HepG2 (cell line): ENCODE measurements at regions not wholly inside any gene's neighbourhood (a gene's known extent, or its start where the extent isn't known, plus 50 kb on each side); places are given as distances from the start of the nearest gene placed in this dataset.

Experiments used
- ATAC-seq: fragments of 200-7000 bp; cut with Tn5 transposase; 3 replicates; pipeline ENCODE4 v1.9.1; 2020; ENCODE audit warnings: mild to moderate bottlenecking, moderate library complexity
- BruUV-seq: library from RNA; stranded (reverse); fragments of 400-500 nt; replicated peaks from 2 replicates; lab custom pipeline; 2021; lab: Mats Ljungman, UMichigan
- CTCF ChIA-PET: fragments of 300-600 bp; formaldehyde crosslinking; extraction: SDS; loops from one replicate; lab custom pipeline; 2021; ENCODE audit warnings: low total read pairs, inconsistent platforms, low intra/inter-chr PET ratio; lab: Yijun Ruan, JAX
- POLR2A ChIA-PET: fragments of 350-600 bp; sonication (Branson Sonifier 250); formaldehyde crosslinking; loops from one replicate; lab custom pipeline; 2020; ENCODE audit warnings: antibody characterized with exemption, inconsistent platforms; lab: Yijun Ruan, JAX
- DNase-seq: peaks from one replicate; pipeline ENCODE4 v3.0.0-alpha.2; 2015; ENCODE audit warnings: low spot score
- FAIRE-seq: peaks from 3 replicates; lab custom pipeline; 2011; peaks lifted over from hg19 to GRCh38; lab: Jason Lieb, UNC
- H2AFZ ChIP-seq: one replicate; pipeline ENCODE4 v1.6.1; 2011; ENCODE audit warnings: low read length, inconsistent platforms
- H3K27ac ChIP-seq: fragments of 300-600 bp; 3 replicates; pipeline ENCODE4 v1.8.0; 2011; ENCODE audit warnings: mixed run types, mild to moderate bottlenecking, mixed read lengths, low read length, inconsistent platforms; ENCODE audit not compliant: insufficient read depth; ENCODE audit errors: extremely low read length
- H3K27me3 ChIP-seq, 2 experiments: fragments of 200-600 bp in 1 of 2; 2 replicates in 1 of 2; 3 replicates in 1 of 2; pipeline versions ENCODE4 v1.6.0 to v1.8.0; 2011; ENCODE audit warnings: low read length in 2 of 2, mild to moderate bottlenecking in 2 of 2, moderate library complexity in 2 of 2, inconsistent platforms in 1 of 2; ENCODE audit not compliant: insufficient read depth in 2 of 2, control insufficient read depth in 1 of 2
- H3K36me3 ChIP-seq, 2 experiments: fragments of 200-600 bp in 1 of 2; replicated peaks in 1 of 2; 2 replicates in 1 of 2; 3 replicates in 1 of 2; pipeline versions ENCODE4 v1.5.1 to v1.8.0; 2011; ENCODE audit warnings: low read length in 2 of 2, inconsistent platforms in 1 of 2; ENCODE audit not compliant: insufficient read depth in 2 of 2, control insufficient read depth in 1 of 2
- H3K4me1 ChIP-seq: 2 replicates; pipeline ENCODE4 v1.5.1; 2012; ENCODE audit warnings: low read length, inconsistent platforms; ENCODE audit not compliant: insufficient read depth
- H3K4me2 ChIP-seq: 2 replicates; pipeline ENCODE4 v1.6.0; 2011; ENCODE audit warnings: low read depth, low read length, inconsistent platforms
- H3K4me3 ChIP-seq, 3 experiments: fragments of 200-600 bp in 1 of 3; sonication (generic), shearing (Covaris generic) in 1 of 3; replicated peaks in 1 of 3; 2 replicates each; pipeline ENCODE4 v1.5.1; 2011 to 2016; ENCODE audit warnings: low read length in 3 of 3, inconsistent platforms in 2 of 3, low read depth in 2 of 3, mild to moderate bottlenecking in 2 of 3, control low read depth in 1 of 3, mixed read lengths in 1 of 3; ENCODE audit not compliant: insufficient read depth in 1 of 3
- H3K79me2 ChIP-seq: one replicate; pipeline ENCODE4 v1.6.1; 2011; ENCODE audit warnings: low read length, inconsistent platforms; ENCODE audit not compliant: insufficient read depth
- H3K9ac ChIP-seq: 2 replicates; pipeline ENCODE4 v1.6.0; 2011; ENCODE audit warnings: mild to moderate bottlenecking, low read depth, low read length, inconsistent platforms; ENCODE audit not compliant: insufficient read depth
- H3K9me3 ChIP-seq: 2 replicates; pipeline ENCODE4 v1.5.1; 2012; ENCODE audit warnings: mild to moderate bottlenecking, low read length
- H4K20me1 ChIP-seq: 2 replicates; pipeline ENCODE4 v1.6.0; 2011; ENCODE audit warnings: inconsistent platforms, mild to moderate bottlenecking, low read length, moderate library complexity; ENCODE audit not compliant: insufficient read depth
- AGO1 ChIP-seq: fragments of 200-400 bp; formaldehyde crosslinking; IDR thresholded peaks from 2 replicates; pipeline ENCODE4 v1.6.1; 2017; ENCODE audit warnings: mild to moderate bottlenecking, low read depth, low read length, moderate library complexity; ENCODE audit not compliant: poor library complexity, severe bottlenecking
- CREM ChIP-seq, 2 experiments: sonication (generic) in 1 of 2; formaldehyde crosslinking in 1 of 2; IDR thresholded peaks; 2 replicates each; pipeline versions ENCODE4 v1.4.0 to v1.6.1; 2016 to 2020; ENCODE audit warnings: antibody characterized with exemption in 1 of 2, mild to moderate bottlenecking in 1 of 2, missing genetic modification reagents in 1 of 2
- MAFF ChIP-seq: IDR thresholded peaks from 2 replicates; pipeline ENCODE4 v1.6.1; 2011; ENCODE audit warnings: low read depth, low read length, improper control_type of control experiment
- RARA ChIP-seq: IDR thresholded peaks from 2 replicates; pipeline ENCODE4 v1.6.1; 2016; ENCODE audit warnings: missing genetic modification reagents, missing compliant biosample characterization
- SALL2 ChIP-seq: sonication (generic); formaldehyde crosslinking; IDR thresholded peaks from 2 replicates; pipeline ENCODE4 v1.8.1; 2023; ENCODE audit warnings: mild to moderate bottlenecking, missing genetic modification reagents, inconsistent platforms
- SIX4 ChIP-seq: sonication (generic); formaldehyde crosslinking; IDR thresholded peaks from 2 replicates; pipeline ENCODE4 v1.4.0; 2020; ENCODE audit warnings: missing genetic modification reagents
- TBX2 ChIP-seq: sonication (generic); formaldehyde crosslinking; IDR thresholded peaks from 2 replicates; pipeline ENCODE4 v1.5.0; 2020; ENCODE audit warnings: missing genetic modification reagents, mild to moderate bottlenecking, borderline replicate concordance
- ZMYM2 ChIP-seq: sonication (generic); formaldehyde crosslinking; IDR thresholded peaks from 2 replicates; pipeline ENCODE4 v1.8.0; 2022; ENCODE audit warnings: mild to moderate bottlenecking, missing genetic modification reagents
- ZNF282 ChIP-seq: fragments of 450-650 bp; IDR thresholded peaks from 2 replicates; pipeline ENCODE4 v1.6.1; 2018; ENCODE audit not compliant: partially characterized antibody
- ZNF569 ChIP-seq: sonication (generic); formaldehyde crosslinking; IDR thresholded peaks from 2 replicates; pipeline ENCODE4 v1.5.0; 2020; ENCODE audit warnings: mild to moderate bottlenecking, missing genetic modification reagents, moderate library complexity, borderline replicate concordance
- ZNF7 ChIP-seq: IDR thresholded peaks from 2 replicates; pipeline ENCODE4 v1.6.1; 2016; ENCODE audit warnings: missing biosample characterization, missing genetic modification reagents
- ZNF747 ChIP-seq: sonication (generic); formaldehyde crosslinking; IDR thresholded peaks from 2 replicates; pipeline ENCODE4 v1.8.1; 2023; ENCODE audit warnings: missing genetic modification reagents, mild to moderate bottlenecking, borderline replicate concordance
- ZNF878 ChIP-seq: sonication (generic); formaldehyde crosslinking; IDR thresholded peaks from 2 replicates; pipeline ENCODE4 v1.8.1; 2023; ENCODE audit warnings: mild to moderate bottlenecking, missing genetic modification reagents, moderate library complexity
- WGBS: methylation state at CpG from one replicate; pipeline ENCODE4 v1.1.6; 2017; ENCODE audit warnings: low lambda C conversion rate; 5-methylcytosine and 5-hydroxymethylcytosine counted together
- in situ Hi-C: cut with HindIII; loops from 2 replicates; pipeline ENCODE4 v1.10.0; 2017; ENCODE audit warnings: low pct_unique_long_range_greater_than_20kb; ENCODE audit not compliant: extremely low pct_ligation_motif_present
- intact Hi-C: fragments of 100-400 bp; cut with micrococcal nuclease; formaldehyde crosslinking; loops from one replicate; pipeline ENCODE4 v1.10.0; 2022; ENCODE audit not compliant: unreplicated experiment
- TF ChIP-seq, protein P1 (sequence below): sonication (generic); formaldehyde crosslinking; IDR thresholded peaks from 2 replicates; pipeline ENCODE4 v1.4.0; 2020; ENCODE audit warnings: mild to moderate bottlenecking, missing genetic modification reagents
- TF ChIP-seq, protein P2 (sequence below): sonication (generic); formaldehyde crosslinking; IDR thresholded peaks from 2 replicates; pipeline ENCODE4 v1.4.0; 2020; ENCODE audit warnings: missing genetic modification reagents, borderline replicate concordance
- TF ChIP-seq, protein P3 (sequence below): sonication (generic); formaldehyde crosslinking; IDR thresholded peaks from 2 replicates; pipeline ENCODE4 v1.8.0; 2022; ENCODE audit warnings: missing genetic modification reagents, mild to moderate bottlenecking, borderline replicate concordance

DNA sequence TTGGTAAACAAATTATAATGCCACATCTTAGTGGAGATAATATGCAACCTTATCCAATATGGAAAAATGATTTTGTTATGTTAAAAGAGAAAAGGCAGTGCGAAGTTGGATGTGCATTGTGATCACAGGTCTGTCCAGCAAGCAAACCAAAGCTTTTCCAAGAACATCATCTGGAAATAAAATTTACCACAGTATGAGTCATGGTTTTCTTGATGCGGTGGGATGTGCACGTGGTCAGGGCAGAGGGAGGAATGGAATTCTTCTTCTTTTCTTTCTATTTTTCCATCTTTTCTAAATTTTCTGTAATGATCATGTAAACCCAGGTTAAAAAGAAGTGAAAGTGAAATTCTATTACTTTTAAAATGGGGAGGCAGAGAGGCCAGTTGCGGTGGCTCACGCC is 169.8 kb downstream of the C11orf91 start:
- DNase-seq, result no peak
- Histone ChIP-seq H3K9ac (no peak overlapping the region), H3K4me2 (no peak overlapping the region), H3K9me3 (no peaks in the 10 kb centered on the region), H3K27ac (no peak overlapping the region), H3K79me2 (no peaks in the 10 kb centered on the region), H3K4me3 (no peak overlapping the region)
- ChIA-PET POLR2A (no interaction called here), CTCF (no interaction called here)
- BruUV-seq, result no TSS peak
- intact Hi-C loops, result loop anchor here (5.0 kb wide), 1 partner anchor 546 kb away; no protein-coding TSS in a partner anchor
- TF ChIP-seq ZNF569 (CRISPR knock-in tag), result no peak
- TF ChIP-seq, protein P1, sequence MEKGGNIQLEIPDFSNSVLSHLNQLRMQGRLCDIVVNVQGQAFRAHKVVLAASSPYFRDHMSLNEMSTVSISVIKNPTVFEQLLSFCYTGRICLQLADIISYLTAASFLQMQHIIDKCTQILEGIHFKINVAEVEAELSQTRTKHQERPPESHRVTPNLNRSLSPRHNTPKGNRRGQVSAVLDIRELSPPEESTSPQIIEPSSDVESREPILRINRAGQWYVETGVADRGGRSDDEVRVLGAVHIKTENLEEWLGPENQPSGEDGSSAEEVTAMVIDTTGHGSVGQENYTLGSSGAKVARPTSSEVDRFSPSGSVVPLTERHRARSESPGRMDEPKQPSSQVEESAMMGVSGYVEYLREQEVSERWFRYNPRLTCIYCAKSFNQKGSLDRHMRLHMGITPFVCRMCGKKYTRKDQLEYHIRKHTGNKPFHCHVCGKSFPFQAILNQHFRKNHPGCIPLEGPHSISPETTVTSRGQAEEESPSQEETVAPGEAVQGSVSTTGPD (CRISPR knock-in tag), result no peak
- no peak for TF ChIP-seq ZMYM2 (CRISPR knock-in tag)
- TF ChIP-seq SIX4 (CRISPR knock-in tag), result no peak
- TF ChIP-seq, protein P2, sequence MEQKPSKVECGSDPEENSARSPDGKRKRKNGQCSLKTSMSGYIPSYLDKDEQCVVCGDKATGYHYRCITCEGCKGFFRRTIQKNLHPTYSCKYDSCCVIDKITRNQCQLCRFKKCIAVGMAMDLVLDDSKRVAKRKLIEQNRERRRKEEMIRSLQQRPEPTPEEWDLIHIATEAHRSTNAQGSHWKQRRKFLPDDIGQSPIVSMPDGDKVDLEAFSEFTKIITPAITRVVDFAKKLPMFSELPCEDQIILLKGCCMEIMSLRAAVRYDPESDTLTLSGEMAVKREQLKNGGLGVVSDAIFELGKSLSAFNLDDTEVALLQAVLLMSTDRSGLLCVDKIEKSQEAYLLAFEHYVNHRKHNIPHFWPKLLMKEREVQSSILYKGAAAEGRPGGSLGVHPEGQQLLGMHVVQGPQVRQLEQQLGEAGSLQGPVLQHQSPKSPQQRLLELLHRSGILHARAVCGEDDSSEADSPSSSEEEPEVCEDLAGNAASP (CRISPR knock-in tag), result no peak
- no peak for TF ChIP-seq SALL2
- TF ChIP-seq ZNF282, result no peak
- TF ChIP-seq, protein P3, sequence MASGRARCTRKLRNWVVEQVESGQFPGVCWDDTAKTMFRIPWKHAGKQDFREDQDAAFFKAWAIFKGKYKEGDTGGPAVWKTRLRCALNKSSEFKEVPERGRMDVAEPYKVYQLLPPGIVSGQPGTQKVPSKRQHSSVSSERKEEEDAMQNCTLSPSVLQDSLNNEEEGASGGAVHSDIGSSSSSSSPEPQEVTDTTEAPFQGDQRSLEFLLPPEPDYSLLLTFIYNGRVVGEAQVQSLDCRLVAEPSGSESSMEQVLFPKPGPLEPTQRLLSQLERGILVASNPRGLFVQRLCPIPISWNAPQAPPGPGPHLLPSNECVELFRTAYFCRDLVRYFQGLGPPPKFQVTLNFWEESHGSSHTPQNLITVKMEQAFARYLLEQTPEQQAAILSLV (CRISPR knock-in tag), result no peak
- no peak for TF ChIP-seq ZNF747 (CRISPR knock-in tag)
- no peak for TF ChIP-seq ZNF7 (CRISPR knock-in tag)
- TF ChIP-seq TBX2 (CRISPR knock-in tag), result no peak
- TF ChIP-seq RARA (CRISPR knock-in tag), result no peak
- TF ChIP-seq AGO1, result no peak
- no peak for TF ChIP-seq MAFF
- no peak for TF ChIP-seq ZNF878
- TF ChIP-seq CREM (IDR thresholded peaks at IDR 0.05), result no peak
- no peak for TF ChIP-seq CREM (CRISPR knock-in tag; IDR thresholded peaks at IDR 0.05)
- TF ChIP-seq, all 625 proteins: peak for 0
- peaks cover 15% of the 10 kb centered on the region for H3K4me1 ChIP-seq
- H3K27me3 ChIP-seq, result peaks cover 0 to 4% of the 10 kb centered on the region in 2 experiments; a peak in 1 of 5 replicates
- H2AFZ ChIP-seq, result no peak overlapping the region
- H4K20me1 ChIP-seq, result no peaks in the 10 kb centered on the region
- in situ Hi-C loops, result no loop called here
- no peaks in the 10 kb centered on the region for H3K36me3 ChIP-seq
- WGBS, result 38% methylated on average over 5 of the region's 5 CpGs
- ATAC-seq (no peak), FAIRE-seq (no peak)
